ENCODE measurements at regions not wholly inside any gene's neighbourhood (a gene's known extent, or its start where the extent isn't known, plus 50 kb on each side); places are given as distances from the start of the nearest gene placed in this dataset.
"Not testable (repeated sequence)": the region's sequence is repeated elsewhere in the genome, so short reads cannot be mapped to it uniquely, and the experiment has no call there.

GRCh38 chr4:8735236-8736089 is 136.2 kb downstream of the HMX1 start:
- peak; percentile 48 for DNase-seq

DNA sequence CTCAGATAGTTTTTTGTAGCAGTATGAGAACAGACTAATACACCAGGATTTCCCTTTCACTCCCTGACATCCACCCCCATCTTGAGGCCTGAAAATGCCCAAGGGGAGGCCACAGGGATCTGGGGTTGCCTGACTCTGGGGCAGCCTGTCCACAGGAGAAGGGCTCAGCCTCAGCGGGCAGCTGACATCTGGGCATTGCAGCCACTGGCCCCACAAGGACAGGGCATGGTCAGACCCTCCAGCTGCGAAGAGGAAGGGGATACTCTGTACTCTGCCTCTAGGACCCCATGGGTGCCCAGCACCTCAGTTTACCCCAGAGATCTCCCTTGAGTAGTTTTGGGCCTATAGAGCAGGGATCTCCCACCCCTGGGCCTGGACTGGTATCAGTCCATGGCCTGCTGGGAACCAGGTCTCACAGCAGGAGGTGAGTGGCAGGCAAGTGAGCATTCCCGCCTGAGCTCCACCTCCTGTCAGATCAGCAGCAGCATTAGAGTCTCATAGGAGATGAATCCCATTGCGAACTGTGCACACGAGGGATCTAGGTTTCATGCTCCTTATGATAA is 138.9 kb downstream of the HMX1 start:
- DNase-seq = no peak

- DNase-seq = peak; percentile 14
These were observed 139.5 kb downstream of the CPZ start for GRCh38 chr4:8732092-8732491.

DNA sequence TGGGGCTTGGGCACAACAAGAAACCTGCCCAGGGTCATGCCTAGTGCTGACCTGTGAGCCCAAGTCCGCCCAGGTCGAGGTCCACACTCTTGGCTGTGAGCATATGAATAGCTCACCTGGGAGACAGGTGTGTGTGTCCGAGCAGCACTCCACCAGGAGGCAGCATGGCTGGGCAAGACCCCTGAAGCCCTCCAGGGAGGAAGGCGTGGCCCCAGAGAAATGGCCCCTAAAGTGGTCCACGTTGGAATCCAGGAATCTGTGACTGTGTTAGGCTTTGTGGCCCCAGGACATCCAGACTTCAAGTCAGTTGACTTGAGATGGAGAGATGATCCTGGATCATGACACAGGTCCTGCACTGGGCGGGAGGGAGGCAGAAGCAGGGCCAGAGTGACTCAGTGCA is 138.8 kb downstream of the CPZ start:
- peak; percentile 24 for DNase-seq

DNA sequence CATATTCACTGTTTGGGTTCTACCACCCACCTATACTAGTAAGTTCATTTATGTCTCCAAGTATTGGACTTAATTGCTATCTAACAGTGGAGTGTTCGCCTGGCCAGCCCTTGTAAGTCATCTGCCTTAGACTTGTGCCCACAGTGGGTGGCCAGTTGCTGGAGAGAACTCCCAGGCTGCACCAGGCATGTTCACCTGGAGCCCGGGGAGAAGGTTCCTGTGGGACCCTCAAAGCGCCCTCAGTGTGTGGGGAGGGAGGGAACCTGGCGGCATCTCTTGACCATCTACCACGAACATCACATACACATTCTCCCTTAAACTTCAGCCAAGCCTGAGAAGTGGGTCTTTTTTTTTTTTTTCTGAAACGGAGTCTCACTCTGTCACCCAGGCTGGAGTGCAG is 138.1 kb downstream of the CPZ start:
- DNase-seq = peak; percentile 50

- peak; percentile 30 for DNase-seq
These were observed 137.6 kb downstream of the CPZ start for GRCh38 chr4:8730159-8730558.

- DNase-seq = peak; percentile 48
These were observed 137.0 kb downstream of the CPZ start for GRCh38 chr4:8729408-8730149.

GRCh38 chr4:8728536-8729407 is 136.2 kb downstream of the CPZ start:
- peak; percentile 52 for DNase-seq

DNA sequence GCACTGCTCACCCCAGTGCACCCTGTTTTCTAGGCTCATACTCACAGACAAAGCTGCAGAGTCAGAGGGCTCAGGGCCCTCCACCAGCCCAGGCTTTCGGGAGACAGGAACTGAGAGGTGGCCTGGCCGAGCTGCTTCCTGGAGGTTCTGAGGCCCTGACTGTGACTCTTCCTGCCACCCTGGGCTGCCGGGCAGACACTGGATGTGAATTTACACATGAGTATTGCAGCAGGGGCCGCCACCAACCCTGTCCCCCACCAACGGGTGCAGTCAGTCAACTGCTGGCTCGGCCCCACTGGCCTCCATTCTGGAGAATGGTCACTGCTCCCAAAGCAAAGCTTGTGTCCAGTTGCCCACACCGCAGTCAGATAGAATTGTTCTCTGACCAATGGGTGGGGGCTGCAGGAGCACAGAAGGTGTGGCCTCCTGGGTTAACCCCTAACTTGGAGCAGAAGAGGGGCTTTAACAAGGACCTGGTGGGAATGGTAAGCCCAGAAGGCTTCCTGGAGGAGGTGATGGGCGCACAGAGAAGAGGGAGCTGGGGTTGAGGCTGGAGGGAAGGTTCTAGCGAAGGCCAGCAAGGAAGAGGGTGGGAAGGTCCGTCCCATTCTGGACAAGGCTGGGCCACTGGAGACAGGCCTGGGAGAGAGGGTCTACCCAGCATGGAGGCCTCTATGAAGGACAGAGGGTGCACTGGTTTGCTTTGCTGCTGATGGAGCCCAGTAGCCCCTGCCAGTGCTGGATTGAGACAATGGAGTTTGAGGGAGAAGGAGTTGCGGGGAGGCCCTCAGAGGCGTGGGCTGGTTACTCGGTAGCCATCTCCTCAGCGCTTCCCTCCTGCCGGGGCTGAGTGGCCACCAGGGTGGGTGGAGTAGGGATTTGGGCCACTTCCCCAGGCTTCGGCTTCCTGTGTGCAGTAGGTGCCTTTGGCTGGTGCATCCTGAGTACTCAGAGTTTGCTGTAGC is 135.3 kb downstream of the CPZ start:
- DNase-seq = peak; percentile 60

GRCh38 chr4:8727131-8727530 is 134.6 kb downstream of the CPZ start:
- DNase-seq = peak; percentile 30

DNA sequence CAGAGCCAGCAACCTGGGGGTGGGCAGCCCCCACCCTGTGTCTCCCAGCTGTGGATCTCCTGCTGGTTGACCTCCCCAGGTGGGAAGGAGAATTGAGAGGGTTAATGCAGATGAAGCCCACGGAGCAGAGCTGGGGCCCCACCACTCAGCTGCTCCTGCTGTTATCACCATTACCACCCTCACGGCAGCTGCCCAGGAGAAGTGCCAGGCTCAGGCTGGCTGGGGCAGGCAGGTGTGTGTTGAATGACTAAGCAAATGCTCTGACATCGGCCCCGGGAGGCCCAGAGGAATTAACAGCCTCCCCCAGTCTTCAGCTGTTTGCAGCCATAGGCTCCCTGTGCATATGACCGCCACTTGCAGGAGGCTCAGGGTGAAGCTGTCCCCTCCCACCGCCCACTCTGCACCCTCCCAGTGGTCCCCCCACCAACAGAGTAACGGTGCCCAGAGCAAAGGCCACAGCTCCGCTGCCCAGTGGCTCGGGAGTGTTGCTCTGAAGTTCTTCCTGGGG is 133.8 kb downstream of the CPZ start:
- peak; percentile 45 for DNase-seq

GRCh38 chr4:8725845-8726244 is 133.3 kb downstream of the CPZ start:
- DNase-seq = peak; percentile 46

- peak; percentile 56 for DNase-seq
These were observed 132.7 kb downstream of the CPZ start for GRCh38 chr4:8725071-8725841.

GRCh38 chr4:8724436-8725070 is 132.0 kb downstream of the CPZ start:
- DNase-seq = peak; percentile 37

DNA sequence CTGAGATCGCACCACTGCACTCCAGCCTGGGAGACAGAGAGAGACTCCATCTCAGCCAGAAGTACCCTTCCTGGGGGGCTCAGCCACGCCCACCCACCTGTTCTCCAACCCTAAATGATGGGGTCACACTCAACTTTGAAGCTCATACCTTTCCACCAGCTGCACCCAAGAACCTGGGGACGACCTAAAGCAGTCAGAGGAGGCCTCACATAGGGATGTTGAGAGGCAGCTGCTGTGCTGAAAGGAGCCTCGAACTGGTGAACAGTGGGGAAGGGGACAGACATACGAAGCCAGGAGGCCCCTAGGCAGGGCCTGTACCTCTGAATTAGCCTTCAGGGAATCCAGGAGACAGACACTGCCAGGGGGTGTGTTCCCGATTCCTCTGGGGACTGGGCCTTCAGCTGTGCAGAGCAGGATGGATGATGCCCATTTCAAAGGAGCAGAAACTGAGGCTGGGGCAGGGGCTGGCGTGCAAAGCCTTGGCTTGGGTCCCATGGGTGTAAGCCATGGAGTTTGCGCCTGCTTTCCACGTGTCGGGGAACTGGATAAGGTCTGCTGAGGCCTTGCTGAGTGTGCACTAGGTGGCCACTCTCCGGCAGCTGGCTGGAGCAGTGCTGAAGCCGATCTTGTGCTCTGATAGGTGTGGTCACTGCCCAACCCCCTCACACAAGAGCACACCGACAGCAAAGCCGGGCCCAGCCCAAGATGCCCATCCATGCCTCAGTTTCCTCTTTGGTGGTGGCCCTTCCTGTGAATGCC is 130.8 kb downstream of the CPZ start:
- DNase-seq = peak; percentile 52

GRCh38 chr4:8722556-8722955 is 130.0 kb downstream of the CPZ start:
- peak; percentile 19 for DNase-seq

DNA sequence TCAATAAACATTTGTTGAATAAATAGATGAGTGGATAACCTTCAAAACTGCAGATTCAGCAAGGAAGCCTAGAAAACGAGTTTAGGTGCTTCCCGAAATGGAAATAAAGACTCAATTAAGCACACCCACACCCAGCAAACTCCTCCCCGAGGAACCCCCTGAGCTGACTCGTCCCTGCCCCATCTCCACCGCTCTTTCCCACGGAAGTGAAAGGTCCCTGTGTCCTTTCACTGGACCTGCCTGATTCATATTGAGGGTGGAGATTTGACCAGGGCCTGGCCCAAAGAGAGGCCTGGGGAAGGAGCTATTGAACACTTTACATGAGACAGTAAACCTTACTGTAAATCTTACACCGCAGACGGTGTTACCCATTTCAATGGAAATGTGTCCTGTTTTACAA is 129.1 kb downstream of the CPZ start:
- peak; percentile 43 for DNase-seq

DNA sequence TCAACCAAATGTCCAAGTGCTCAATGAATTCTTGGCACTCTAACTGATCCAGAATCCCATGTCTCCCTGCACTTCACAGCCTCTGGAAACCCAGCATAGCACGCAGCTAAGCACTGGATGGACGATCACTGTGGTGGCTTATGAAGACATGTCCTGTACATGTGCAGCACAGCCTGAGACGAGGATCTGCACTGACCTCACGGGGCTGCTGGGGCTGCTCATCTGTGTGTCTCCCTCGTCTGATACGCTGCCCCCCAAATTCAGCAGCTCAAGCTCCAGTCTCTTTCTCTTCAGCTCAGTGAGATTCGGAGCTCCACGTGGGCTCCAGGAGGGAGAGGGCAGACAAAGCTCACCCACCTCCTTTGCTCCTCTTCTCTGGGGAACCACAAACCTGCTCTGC is 126.9 kb downstream of the CPZ start:
- DNase-seq = peak; percentile 47

- not testable (repeated sequence) for DNase-seq
These were observed 124.9 kb downstream of the CPZ start for GRCh38 chr4:8717470-8717869.
